ENCODE measurements at regions not wholly inside any gene's neighbourhood (a gene's known extent, or its start where the extent isn't known, plus 50 kb on each side); places are given as distances from the start of the nearest gene placed in this dataset.

GRCh38 chr16:87201790-87202189 lies 115.4 kb downstream of the C16orf95 start:
- TF ChIP-seq ZNF274 (IDR thresholded peaks at IDR 0.05; ENCODE audit: low read depth, low read length) (no peak), YY1 (IDR thresholded peaks at IDR 0.05; ENCODE audit: insufficient read depth, insufficient read length) (no peak), SUZ12 (IDR thresholded peaks at IDR 0.05; ENCODE audit: extremely low read depth, insufficient read depth, insufficient read length) (no peak)
